ENCODE measurements at regions not wholly inside any gene's neighbourhood (a gene's known extent, or its start where the extent isn't known, plus 50 kb on each side); places are given as distances from the start of the nearest gene placed in this dataset.

DNA sequence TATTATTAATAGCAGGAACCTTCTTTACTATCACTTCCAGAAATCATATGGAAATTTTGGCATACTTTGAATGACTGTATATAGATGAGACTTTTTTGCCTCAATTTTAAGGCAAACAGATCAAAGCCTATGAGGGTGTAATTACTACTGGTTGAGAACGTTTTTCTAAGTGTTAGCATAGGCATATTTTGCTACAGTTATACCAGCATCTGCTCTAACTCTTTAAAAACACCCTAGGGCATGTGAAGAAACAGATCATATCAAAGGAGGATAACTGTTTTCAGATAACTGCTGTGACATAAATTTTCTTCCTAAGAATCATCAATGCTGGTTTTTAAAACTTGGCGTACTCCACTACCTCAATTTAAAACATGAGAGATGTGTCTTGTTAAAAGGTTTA lies 1155.3 kb downstream of the FSTL5 start:
- no peak for DNase-seq (ENCODE audit: low spot score)

DNA sequence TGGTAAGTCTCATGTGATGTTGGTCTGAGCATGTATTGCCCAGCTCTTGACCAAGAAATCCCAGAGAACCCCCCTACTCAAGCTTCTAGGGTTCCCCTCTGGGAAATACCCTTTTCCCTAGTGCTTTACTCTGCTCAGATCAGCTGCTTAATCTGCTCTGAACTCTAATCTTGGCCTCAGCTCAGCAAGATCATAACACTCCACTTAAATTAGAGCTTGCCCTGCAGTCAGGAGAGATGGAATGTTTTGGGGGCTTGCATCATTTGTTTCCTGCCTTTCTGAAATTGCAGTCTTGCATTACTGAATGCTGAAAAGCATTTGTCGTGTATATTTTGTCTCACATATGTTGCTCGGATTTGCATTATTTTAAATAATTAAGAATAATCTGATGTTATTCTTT lies 1153.6 kb downstream of the FSTL5 start:
- no peak for DNase-seq (ENCODE audit: low spot score)
